Natural killer cell (primary cell): ENCODE measurements at regions not wholly inside any gene's neighbourhood (a gene's known extent, or its start where the extent isn't known, plus 50 kb on each side); places are given as distances from the start of the nearest gene placed in this dataset.

Source experiments
- ATAC-seq, 3 donors: fragments of 150-1000 bp in 2 of 3; fragments of 200-7000 bp in 1 of 3; cut with Tn5 transposase; 1 replicate in 1 of 3; 2 replicates in 2 of 3; pipeline ENCODE4 v1.10.0; 2021; ENCODE audit warnings: mild to moderate bottlenecking in 2 of 3, moderate library complexity in 2 of 3
- DNase-seq, 2 donors: peaks; one replicate each; pipeline versions ENCODE4 v3.0.0 to v3.0.0-alpha.2; 2013 to 2021; ENCODE audit warnings: mixed read lengths in 1 of 2
- H3K27ac ChIP-seq: one replicate; pipeline ENCODE4 v1.5.1; 2013; ENCODE audit warnings: mild to moderate bottlenecking, low read length
- H3K27me3 ChIP-seq: one replicate; pipeline ENCODE4 v1.6.1; 2013; ENCODE audit warnings: low read length; ENCODE audit not compliant: control insufficient read depth, insufficient read depth
- H3K36me3 ChIP-seq: one replicate; pipeline ENCODE4 v1.6.1; 2013; ENCODE audit warnings: low read length; ENCODE audit not compliant: control insufficient read depth, insufficient read depth
- H3K4me1 ChIP-seq: one replicate; pipeline ENCODE4 v1.6.1; 2013; ENCODE audit warnings: low read length; ENCODE audit not compliant: control insufficient read depth, insufficient read depth
- H3K4me3 ChIP-seq: one replicate; pipeline ENCODE4 v1.5.1; 2013; ENCODE audit warnings: low read length
- H3K9me3 ChIP-seq: one replicate; pipeline ENCODE4 v1.6.1; 2013; ENCODE audit warnings: low read length; ENCODE audit not compliant: control insufficient read depth, insufficient read depth
- H3K27ac Mint-ChIP-seq, 2 donors: one replicate each; pipeline ENCODE4 v1.8.0; 2022; ENCODE audit warnings: mild to moderate bottlenecking in 2 of 2, mixed read lengths in 2 of 2, moderate library complexity in 1 of 2
- H3K27me3 Mint-ChIP-seq, 2 donors: one replicate each; pipeline ENCODE4 v1.8.0; 2022; ENCODE audit warnings: low read depth in 2 of 2, mixed read lengths in 2 of 2
- H3K36me3 Mint-ChIP-seq: one replicate; pipeline ENCODE4 v1.8.0; 2022; ENCODE audit warnings: mixed read lengths
- H3K4me1 Mint-ChIP-seq, 2 donors: one replicate each; pipeline ENCODE4 v1.8.0; 2022; ENCODE audit warnings: mixed read lengths in 2 of 2
- H3K4me3 Mint-ChIP-seq: one replicate; pipeline ENCODE4 v1.8.0; 2022; ENCODE audit warnings: mild to moderate bottlenecking, moderate library complexity, mixed read lengths
- H3K9me3 Mint-ChIP-seq, 2 donors: one replicate each; pipeline ENCODE4 v1.8.0; 2022; ENCODE audit warnings: mixed read lengths in 2 of 2
- CTCF ChIP-seq: fragments of 200-600 bp; IDR thresholded peaks from one replicate; pipeline ENCODE4 v1.8.0; 2022; ENCODE audit warnings: antibody characterized with exemption
- WGBS: methylation state at CpG from one replicate; pipeline ENCODE4 v1.1.7; 2013; ENCODE audit warnings: missing lambda C conversion rate; ENCODE audit not compliant: insufficient coverage; 5-methylcytosine and 5-hydroxymethylcytosine counted together
- intact Hi-C: fragments of 100-400 bp; cut with micrococcal nuclease; formaldehyde crosslinking; loops from one replicate; pipeline ENCODE4 v1.14.2; 2022

GRCh38 chr10:21270976-21271375 lies 254.5 kb downstream of the SKIDA1 start:
- no peaks in the 10 kb centered on the region for H3K4me1 Mint-ChIP-seq
- no peak overlapping the region for H3K27ac Mint-ChIP-seq
- no peaks in the 10 kb centered on the region for H3K36me3 Mint-ChIP-seq
- no peaks in the 10 kb centered on the region for H3K9me3 Mint-ChIP-seq
- H3K4me3 ChIP-seq, result no peak overlapping the region
- no peak for TF ChIP-seq CTCF
- no peaks in the 10 kb centered on the region for H3K9me3 ChIP-seq
- H3K36me3 ChIP-seq, result no peaks in the 10 kb centered on the region
- DNase-seq (no peak), ATAC-seq (no peak)
- no peak overlapping the region for H3K27ac ChIP-seq
- peaks cover 0 to 6% of the 10 kb centered on the region in 2 donors for H3K27me3 Mint-ChIP-seq
- WGBS, result 95% methylated on average over 3 of the region's 3 CpGs
- H3K4me3 Mint-ChIP-seq, result no peak overlapping the region
- no peaks in the 10 kb centered on the region for H3K27me3 ChIP-seq
- intact Hi-C loops, result no loop called here
- no peaks in the 10 kb centered on the region for H3K4me1 ChIP-seq

- intact Hi-C loops, result no loop called here
- WGBS, result 93% methylated on average over 5 of the region's 5 CpGs
- H3K4me1 ChIP-seq, result no peaks in the 10 kb centered on the region
- Mint-ChIP-seq H3K4me3 (no peak overlapping the region), H3K9me3 (no peaks in the 10 kb centered on the region), H3K4me1 (no peaks in the 10 kb centered on the region), H3K27ac (no peak overlapping the region), H3K36me3 (no peaks in the 10 kb centered on the region), H3K27me3 (peaks cover 0 to 6% of the 10 kb centered on the region in 2 donors)
- no peak overlapping the region for H3K27ac ChIP-seq
- no peak for ATAC-seq
- TF ChIP-seq CTCF, result no peak
- H3K27me3 ChIP-seq, result no peaks in the 10 kb centered on the region
- no peaks in the 10 kb centered on the region for H3K36me3 ChIP-seq
- no peaks in the 10 kb centered on the region for H3K9me3 ChIP-seq
- DNase-seq, result no peak
- H3K4me3 ChIP-seq, result no peak overlapping the region
Measured at GRCh38 chr10:21269289-21269688, 256.2 kb downstream of the SKIDA1 start.

GRCh38 chr10:21265622-21266021 lies 259.9 kb downstream of the SKIDA1 start:
- DNase-seq, result no peak
- Histone ChIP-seq H3K9me3 (no peaks in the 10 kb centered on the region), H3K4me3 (no peak overlapping the region), H3K27ac (no peak overlapping the region), H3K27me3 (no peaks in the 10 kb centered on the region), H3K4me1 (no peaks in the 10 kb centered on the region), H3K36me3 (no peaks in the 10 kb centered on the region)
- Mint-ChIP-seq H3K36me3 (no peaks in the 10 kb centered on the region), H3K4me1 (no peaks in the 10 kb centered on the region), H3K27ac (no peak overlapping the region), H3K9me3 (no peaks in the 10 kb centered on the region), H3K27me3 (peaks cover 0 to 3% of the 10 kb centered on the region in 2 donors), H3K4me3 (no peak overlapping the region)
- 68% methylated on average over 3 of the region's 3 CpGs for WGBS
- no peak for ATAC-seq
- intact Hi-C loops, result no loop called here
- no peak for TF ChIP-seq CTCF

- no peaks in the 10 kb centered on the region for H3K4me1 ChIP-seq
- ATAC-seq, result no peak
- H3K4me1 Mint-ChIP-seq, result no peaks in the 10 kb centered on the region
- no peaks in the 10 kb centered on the region for H3K27me3 Mint-ChIP-seq
- H3K9me3 Mint-ChIP-seq, result no peaks in the 10 kb centered on the region
- H3K36me3 ChIP-seq, result no peaks in the 10 kb centered on the region
- no peak for DNase-seq
- no peak overlapping the region for H3K4me3 ChIP-seq
- no peaks in the 10 kb centered on the region for H3K9me3 ChIP-seq
- H3K4me3 Mint-ChIP-seq, result no peak overlapping the region
- no peak for TF ChIP-seq CTCF
- H3K27me3 ChIP-seq, result no peaks in the 10 kb centered on the region
- H3K36me3 Mint-ChIP-seq, result no peaks in the 10 kb centered on the region
- intact Hi-C loops, result no loop called here
- H3K27ac ChIP-seq, result no peak overlapping the region
- no peak overlapping the region for H3K27ac Mint-ChIP-seq
- 71% methylated on average over 2 of the region's 2 CpGs for WGBS
Measured at GRCh38 chr10:21264271-21264670, 261.2 kb downstream of the SKIDA1 start.
